Activated naive CD4-positive, alpha-beta T cell treated with anti-CD3 and anti-CD28 coated beads, Interleukin-2, amount 50 U/mL, for 72 hours (primary cell): ENCODE measurements at regions not wholly inside any gene's neighbourhood (a gene's known extent, or its start where the extent isn't known, plus 50 kb on each side); places are given as distances from the start of the nearest gene placed in this dataset.

Source experiments
- ATAC-seq, 2 donors: fragments of 150-1000 bp; cut with Tn5 transposase; 2 replicates each; pipeline ENCODE4 v1.10.0; 2021; ENCODE audit warnings: mild to moderate bottlenecking in 2 of 2, moderate library complexity in 2 of 2
- DNase-seq, 2 donors: peaks; one replicate each; pipeline ENCODE4 v3.0.0; 2021 to 2022; ENCODE audit warnings: low spot score in 2 of 2
- H3K27ac Mint-ChIP-seq, 2 donors: one replicate each; pipeline ENCODE4 v1.8.0; 2022; ENCODE audit warnings: mild to moderate bottlenecking in 2 of 2, mixed read lengths in 2 of 2
- H3K36me3 Mint-ChIP-seq, 2 donors: one replicate each; pipeline ENCODE4 v1.8.0; 2022; ENCODE audit warnings: mixed read lengths in 2 of 2
- H3K9me3 Mint-ChIP-seq, 2 donors: one replicate each; pipeline ENCODE4 v1.8.0; 2022; ENCODE audit warnings: mixed read lengths in 2 of 2

GRCh38 chr1:218985424-218985984 is 188.2 kb upstream of the LYPLAL1 start:
- Mint-ChIP-seq H3K27ac (no peak overlapping the region), H3K9me3 (peaks cover 0 to 5% of the 10 kb centered on the region in 2 donors), H3K36me3 (no peaks in the 10 kb centered on the region)
- ATAC-seq, result no peak
- DNase-seq, result no peak

GRCh38 chr1:218986816-218987215 is 186.9 kb upstream of the LYPLAL1 start:
- Mint-ChIP-seq H3K36me3 (no peaks in the 10 kb centered on the region), H3K27ac (no peak overlapping the region), H3K9me3 (no peaks in the 10 kb centered on the region)
- DNase-seq, result no peak
- no peak for ATAC-seq

- no peaks in the 10 kb centered on the region for H3K9me3 Mint-ChIP-seq
These were observed 183.7 kb upstream of the LYPLAL1 start for GRCh38 chr1:218990019-218990418.

GRCh38 chr1:218991089-218991488 is 182.6 kb upstream of the LYPLAL1 start:
- H3K9me3 Mint-ChIP-seq, result peaks cover 0 to under 1% of the 10 kb centered on the region in 2 donors
- no peaks in the 10 kb centered on the region for H3K36me3 Mint-ChIP-seq
- H3K27ac Mint-ChIP-seq, result no peak overlapping the region
- DNase-seq, result no peak
- no peak for ATAC-seq

More at GRCh38 chr1:218990019-218990418, 183.7 kb upstream of the LYPLAL1 start:
- ATAC-seq (no peak), DNase-seq (no peak)
- Mint-ChIP-seq H3K36me3 (no peaks in the 10 kb centered on the region), H3K27ac (no peak overlapping the region)

GRCh38 chr1:218994615-218995014 is 179.1 kb upstream of the LYPLAL1 start:
- Mint-ChIP-seq H3K27ac (no peak overlapping the region), H3K9me3 (peaks cover 0 to 7% of the 10 kb centered on the region in 2 donors), H3K36me3 (peaks cover 0 to 4% of the 10 kb centered on the region in 2 donors)
- DNase-seq (no peak), ATAC-seq (no peak)

- DNase-seq (no peak), ATAC-seq (no peak)
- no peak overlapping the region for H3K27ac Mint-ChIP-seq
- H3K9me3 Mint-ChIP-seq, result peaks cover 0 to 7% of the 10 kb centered on the region in 2 donors
- H3K36me3 Mint-ChIP-seq, result peaks cover 0 to 4% of the 10 kb centered on the region in 2 donors
These were observed 178.5 kb upstream of the LYPLAL1 start for GRCh38 chr1:218995091-218995665.

GRCh38 chr1:218996362-218996761 is 177.3 kb upstream of the LYPLAL1 start:
- Mint-ChIP-seq H3K36me3 (peaks cover 0 to 4% of the 10 kb centered on the region in 2 donors), H3K27ac (no peak overlapping the region), H3K9me3 (peaks cover 0 to 7% of the 10 kb centered on the region in 2 donors)
- no peak for ATAC-seq
- no peak for DNase-seq

- Mint-ChIP-seq H3K27ac (no peak overlapping the region), H3K36me3 (peaks cover 0 to 8% of the 10 kb centered on the region in 2 donors), H3K9me3 (peaks cover 8 to 12% of the 10 kb centered on the region in 2 donors)
- DNase-seq, result no peak
- ATAC-seq, result no peak
These were observed 173.7 kb upstream of the LYPLAL1 start for GRCh38 chr1:219000005-219000404.

GRCh38 chr1:219000631-219001030 is 173.0 kb upstream of the LYPLAL1 start:
- Mint-ChIP-seq H3K36me3 (peaks cover 3 to 14% of the 10 kb centered on the region in 2 donors), H3K27ac (no peak overlapping the region), H3K9me3 (peaks cover 15 to 18% of the 10 kb centered on the region in 2 donors)
- ATAC-seq (no peak), DNase-seq (no peak)

GRCh38 chr1:219010720-219011119 is 163.0 kb upstream of the LYPLAL1 start:
- Mint-ChIP-seq H3K36me3 (peaks cover 4 to 8% of the 10 kb centered on the region in 2 donors), H3K9me3 (peaks cover 0 to 4% of the 10 kb centered on the region in 2 donors), H3K27ac (no peak overlapping the region)
- ATAC-seq (no peak), DNase-seq (no peak)

- H3K36me3 Mint-ChIP-seq, result no peaks in the 10 kb centered on the region
- DNase-seq (no peak), ATAC-seq (no peak)
- peaks cover 0 to 13% of the 10 kb centered on the region in 2 donors for H3K9me3 Mint-ChIP-seq
- H3K27ac Mint-ChIP-seq, result no peak overlapping the region
These were observed 153.3 kb upstream of the LYPLAL1 start for GRCh38 chr1:219020386-219020785.

GRCh38 chr1:219020846-219021245 is 152.8 kb upstream of the LYPLAL1 start:
- ATAC-seq, result no peak
- H3K27ac Mint-ChIP-seq, result no peak overlapping the region
- peaks cover 0 to 13% of the 10 kb centered on the region in 2 donors for H3K9me3 Mint-ChIP-seq
- no peaks in the 10 kb centered on the region for H3K36me3 Mint-ChIP-seq
- no peak for DNase-seq

GRCh38 chr1:219027146-219027673 is 146.5 kb upstream of the LYPLAL1 start:
- no peak overlapping the region for H3K27ac Mint-ChIP-seq
- no peak for DNase-seq
- no peak for ATAC-seq
- peaks cover 5 to 10% of the 10 kb centered on the region in 2 donors for H3K9me3 Mint-ChIP-seq
- no peaks in the 10 kb centered on the region for H3K36me3 Mint-ChIP-seq

- H3K9me3 Mint-ChIP-seq, result no peaks in the 10 kb centered on the region
- H3K27ac Mint-ChIP-seq, result no peak overlapping the region
- DNase-seq, result no peak
- no peak for ATAC-seq
- no peaks in the 10 kb centered on the region for H3K36me3 Mint-ChIP-seq
These were observed 141.9 kb upstream of the LYPLAL1 start for GRCh38 chr1:219031809-219032208.

- H3K9me3 Mint-ChIP-seq, result no peaks in the 10 kb centered on the region
These were observed 135.3 kb upstream of the LYPLAL1 start for GRCh38 chr1:219038398-219038797.

GRCh38 chr1:219039017-219039681 is 134.5 kb upstream of the LYPLAL1 start:
- no peaks in the 10 kb centered on the region for H3K9me3 Mint-ChIP-seq
- DNase-seq (no peak), ATAC-seq (no peak)
- H3K36me3 Mint-ChIP-seq, result no peaks in the 10 kb centered on the region
- H3K27ac Mint-ChIP-seq, result no peak overlapping the region

More at GRCh38 chr1:219038398-219038797, 135.3 kb upstream of the LYPLAL1 start:
- H3K27ac Mint-ChIP-seq, result no peak overlapping the region
- no peaks in the 10 kb centered on the region for H3K36me3 Mint-ChIP-seq
- no peak for ATAC-seq
- no peak for DNase-seq

- no peak overlapping the region for H3K27ac Mint-ChIP-seq
- no peaks in the 10 kb centered on the region for H3K36me3 Mint-ChIP-seq
- ATAC-seq, result no peak
- no peaks in the 10 kb centered on the region for H3K9me3 Mint-ChIP-seq
- DNase-seq, result no peak
These were observed 134.0 kb upstream of the LYPLAL1 start for GRCh38 chr1:219039682-219040154.
